ENCODE measurements at regions not wholly inside any gene's neighbourhood (a gene's known extent, or its start where the extent isn't known, plus 50 kb on each side); places are given as distances from the start of the nearest gene placed in this dataset.

DNA sequence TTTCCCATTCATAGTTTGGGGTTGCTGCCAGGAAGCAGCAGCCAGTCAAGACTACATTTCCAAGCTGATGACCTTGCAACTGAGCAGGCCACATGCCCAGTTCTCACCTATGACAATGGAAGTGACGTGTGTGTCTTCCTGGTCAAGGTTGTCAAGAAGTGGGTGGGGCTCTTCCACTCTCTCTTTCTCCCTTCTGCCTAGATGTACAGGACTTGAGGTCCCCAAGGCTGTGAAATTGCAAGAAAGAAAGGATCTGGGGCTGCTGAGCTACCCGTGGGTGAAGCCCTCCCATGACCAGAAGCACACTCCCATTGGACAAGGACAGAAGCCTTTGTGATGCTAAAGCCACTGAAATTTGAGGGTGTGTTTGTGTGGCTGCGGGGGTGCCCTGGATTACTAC is 175.1 kb downstream of the LINC00237 start (continued):
- TF ChIP-seq ZFAT (CRISPR knock-in tag; conservative IDR thresholded peaks at IDR 0.05) (no peak), ZNF496 (CRISPR knock-in tag; IDR thresholded peaks at IDR 0.05; ENCODE audit: insufficient replicate concordance) (no peak), U2AF1 (optimal IDR thresholded peaks at IDR 0.05; ENCODE audit: low read depth, low read length) (no peak), RBM39 (IDR thresholded peaks at IDR 0.05; ENCODE audit: low read depth, low read length, poor library complexity, severe bottlenecking) (no peak), ZNF333 (CRISPR knock-in tag; IDR thresholded peaks at IDR 0.05; ENCODE audit: borderline replicate concordance) (no peak), FOXO1 (CRISPR knock-in tag; IDR thresholded peaks at IDR 0.05) (no peak), SIX1 (CRISPR knock-in tag; IDR thresholded peaks at IDR 0.05; ENCODE audit: borderline replicate concordance) (no peak), CREB1 (IDR thresholded peaks at IDR 0.05) (peak; percentile 58), CREB1 (CRISPR knock-in tag; IDR thresholded peaks at IDR 0.05) (no peak)

DNA sequence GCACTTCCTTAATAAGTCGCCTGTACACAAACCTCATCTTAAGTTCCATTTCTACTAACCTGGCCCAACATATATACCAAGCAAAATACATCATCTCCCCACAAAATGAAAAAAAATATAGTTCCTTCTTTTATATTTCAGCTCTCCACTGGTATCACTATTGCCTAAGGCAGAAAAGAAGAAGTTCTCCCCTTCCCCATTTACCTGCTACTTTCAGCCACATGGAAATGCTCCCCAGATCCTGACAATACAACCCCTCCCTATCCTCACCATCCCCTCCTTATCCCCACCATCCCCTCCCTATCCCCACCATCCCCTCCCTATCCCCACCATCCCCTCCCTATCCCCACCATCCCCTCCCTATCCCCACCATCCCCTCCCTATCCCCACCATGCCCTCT is 175.7 kb downstream of the LINC00237 start:
- ChIA-PET CTCF (ENCODE audit: low intra/inter-chr PET ratio, low total read pairs) (no interaction called here), POLR2A (no interaction called here)
- no peaks in the 10 kb centered on the region for H3K36me3 ChIP-seq (replicated peaks in 1 of 2; ENCODE audit: control insufficient read depth in 1 of 2, insufficient read depth in 2 of 2, low read length in 2 of 2)
- H3K9ac ChIP-seq (ENCODE audit: insufficient read depth, low read depth, low read length) = no peak overlapping the region
- no peak overlapping the region for H3K27ac ChIP-seq (ENCODE audit: extremely low read length, insufficient read depth, low read length)
- H3K27me3 ChIP-seq (ENCODE audit: control insufficient read depth in 1 of 2, insufficient read depth in 2 of 2, low read length in 2 of 2) = peaks cover 3 to 30% of the 10 kb centered on the region in 2 experiments; a peak in 3 of 5 replicates
- H3K79me2 ChIP-seq (ENCODE audit: insufficient read depth, low read length) = no peaks in the 10 kb centered on the region
- intact Hi-C loops (cut with micrococcal nuclease; ENCODE audit: unreplicated experiment) (no loop called here), in situ Hi-C loops (cut with HindIII; ENCODE audit: extremely low pct_ligation_motif_present, low pct_unique_long_range_greater_than_20kb) (no loop called here)
- DNase-seq (ENCODE audit: low spot score) (no peak), ATAC-seq (no peak), FAIRE-seq (no peak)
- no peak overlapping the region for H3K4me3 ChIP-seq (replicated peaks in 1 of 3; ENCODE audit: insufficient read depth in 1 of 3, low read depth in 2 of 3, low read length in 3 of 3)
- TF ChIP-seq HNRNPK (IDR thresholded peaks at IDR 0.05; ENCODE audit: low read depth, low read length, poor library complexity, severe bottlenecking) (peak; percentile 88), SRSF9 (IDR thresholded peaks at IDR 0.05; ENCODE audit: borderline replicate concordance, insufficient read depth, low read depth, low read length, poor library complexity, severe bottlenecking) (no peak), PCBP2 (optimal IDR thresholded peaks at IDR 0.05; ENCODE audit: low read depth, low read length, poor library complexity, severe bottlenecking) (peak; percentile 92)
- H3K4me1 ChIP-seq (ENCODE audit: insufficient read depth, low read length) = no peaks in the 10 kb centered on the region
- 20% methylated on average over 1 of the region's 1 CpG for WGBS (ENCODE audit: low lambda C conversion rate)
- no peak overlapping the region for H2AFZ ChIP-seq (ENCODE audit: low read length)
- no peaks in the 10 kb centered on the region for H4K20me1 ChIP-seq (ENCODE audit: insufficient read depth, low read length)
- no TSS peak for BruUV-seq (replicated peaks)
- no peaks in the 10 kb centered on the region for H3K9me3 ChIP-seq (ENCODE audit: low read length)
- no peak overlapping the region for H3K4me2 ChIP-seq (ENCODE audit: low read depth, low read length)
